Dedifferentiated amniotic fluid mesenchymal stem cell (primary cell): ENCODE measurements at regions not wholly inside any gene's neighbourhood (a gene's known extent, or its start where the extent isn't known, plus 50 kb on each side); places are given as distances from the start of the nearest gene placed in this dataset.
A peak's percentile ranks its signal among the peaks of the same experiment; 100 is the strongest.

Experiments used
- DNase-seq: peaks from one replicate; pipeline ENCODE4 v3.0.0-alpha.2; 2016; ENCODE audit errors: extremely low spot score

- DNase-seq = no peak
These were observed 278.7 kb downstream of the FOXO1 start for GRCh38 chr13:40387775-40388174.

DNA sequence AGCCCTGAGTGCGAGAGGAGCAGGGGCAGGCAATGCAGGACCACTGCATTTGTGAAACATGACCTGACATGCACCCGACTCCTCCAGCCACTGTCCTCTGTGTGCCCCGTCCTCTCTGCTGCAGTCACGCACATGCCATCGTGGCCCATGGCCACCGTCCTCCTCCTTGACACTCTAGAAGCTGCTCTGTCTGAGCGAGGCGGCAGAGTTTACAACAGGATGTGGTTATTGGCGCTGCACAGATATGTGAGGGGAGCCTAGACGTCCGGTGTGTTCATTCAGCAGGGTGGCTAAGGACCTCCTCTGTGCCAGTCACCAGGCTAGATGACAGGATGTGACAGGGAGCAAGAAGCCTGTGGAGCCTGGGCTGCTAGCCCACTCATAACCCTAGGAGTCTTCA, 277.8 kb downstream of the FOXO1 start:
- no peak for DNase-seq

GRCh38 chr13:40389081-40389641, 277.3 kb downstream of the FOXO1 start:
- no peak for DNase-seq

DNA sequence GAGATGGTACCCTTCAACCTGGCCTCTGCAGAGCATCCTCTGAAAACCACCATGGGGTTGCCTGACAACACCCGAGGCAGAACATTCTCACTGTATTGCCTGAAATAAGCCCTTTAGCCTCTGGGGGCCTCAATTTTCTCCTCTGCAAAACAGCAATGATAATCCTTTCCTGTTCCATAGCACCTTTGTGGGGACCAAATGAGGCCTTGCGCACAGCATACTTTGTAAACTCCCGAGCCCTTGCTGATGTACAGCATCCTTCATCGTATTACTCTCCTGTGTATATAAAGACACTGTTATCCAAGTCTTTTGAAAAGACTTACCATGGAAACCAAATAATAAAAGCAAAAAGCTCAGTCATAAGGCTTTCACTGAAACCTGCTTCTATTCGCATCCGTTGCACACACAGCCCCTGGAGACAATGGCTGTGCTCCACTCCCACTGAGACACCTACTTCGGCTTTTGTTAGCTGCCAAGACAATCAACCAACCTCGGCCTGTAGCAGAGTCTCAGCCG, 276.0 kb downstream of the FOXO1 start:
- no peak for DNase-seq

DNA sequence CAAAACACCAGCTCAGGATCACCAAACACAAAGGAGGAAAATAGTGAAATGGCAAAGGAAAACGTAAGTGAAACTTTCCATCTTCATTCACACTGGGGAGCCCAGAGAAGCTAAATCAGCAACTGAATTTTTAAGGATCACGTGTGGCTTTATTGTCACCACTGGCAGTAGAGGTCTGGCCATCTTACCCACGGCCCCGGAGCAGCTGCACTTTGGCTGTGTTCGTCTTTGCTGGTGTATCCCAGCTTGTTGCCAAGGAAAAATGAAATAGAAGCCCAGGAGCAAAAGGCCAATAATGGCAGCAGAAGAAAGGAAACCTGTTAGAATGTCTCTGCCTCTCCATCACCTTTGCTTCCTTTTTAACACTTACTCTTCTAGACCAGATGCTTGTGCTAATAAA, 274.7 kb downstream of the FOXO1 start:
- DNase-seq = no peak

GRCh38 chr13:40394304-40394985, 272.0 kb downstream of the FOXO1 start:
- DNase-seq = no peak

- no peak for DNase-seq
These were observed 268.4 kb downstream of the FOXO1 start for GRCh38 chr13:40398065-40398464.

DNA sequence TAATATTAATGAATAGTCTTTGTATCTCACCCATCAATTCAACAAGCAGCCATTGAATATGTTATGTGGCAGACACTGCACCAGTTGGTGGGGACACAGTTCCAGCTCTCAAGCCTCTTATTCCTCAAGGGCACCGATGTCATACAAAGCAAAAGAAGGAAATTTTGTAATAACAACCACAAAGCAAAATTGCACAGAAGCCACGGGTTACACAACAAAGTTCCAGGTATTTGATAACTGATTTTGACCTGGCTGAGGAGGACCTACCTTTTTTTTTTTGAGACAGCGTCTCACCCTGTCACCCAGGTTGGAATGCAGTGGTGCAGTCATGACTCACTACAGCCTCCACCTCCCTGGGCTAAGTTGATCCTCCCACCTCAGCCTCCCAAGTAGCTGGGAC, 266.7 kb downstream of the FOXO1 start:
- DNase-seq = no peak

- peak; percentile 44 for DNase-seq
These were observed 264.3 kb downstream of the FOXO1 start for GRCh38 chr13:40401911-40402776.

DNA sequence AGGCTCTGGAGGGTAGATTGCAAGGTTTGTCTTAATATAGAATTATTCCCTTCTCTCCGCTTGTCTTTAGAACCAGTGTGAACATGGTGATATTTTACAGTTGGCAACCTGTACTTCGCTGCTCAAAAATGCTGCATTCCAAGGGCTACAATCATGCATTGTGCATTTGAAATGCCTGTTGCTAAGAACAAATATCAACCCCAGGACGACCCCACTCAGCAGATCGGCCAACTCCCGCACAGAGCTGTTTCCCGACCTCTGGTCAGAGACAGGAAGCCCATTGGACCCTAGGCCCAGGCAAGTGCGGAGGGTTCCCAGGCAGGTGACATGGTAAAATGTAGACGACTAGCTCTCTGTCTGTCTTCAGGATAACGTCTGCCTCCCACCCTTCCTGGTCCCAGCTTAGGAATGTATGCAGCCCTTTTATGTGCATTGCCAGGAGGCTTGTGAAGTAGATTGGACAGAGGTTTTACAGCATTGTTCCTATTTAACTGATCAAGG, 263.5 kb downstream of the FOXO1 start:
- no peak for DNase-seq

- no peak for DNase-seq
These were observed 262.8 kb downstream of the FOXO1 start for GRCh38 chr13:40403509-40404241.

- DNase-seq = no peak
These were observed 262.0 kb downstream of the FOXO1 start for GRCh38 chr13:40404407-40404806.

DNA sequence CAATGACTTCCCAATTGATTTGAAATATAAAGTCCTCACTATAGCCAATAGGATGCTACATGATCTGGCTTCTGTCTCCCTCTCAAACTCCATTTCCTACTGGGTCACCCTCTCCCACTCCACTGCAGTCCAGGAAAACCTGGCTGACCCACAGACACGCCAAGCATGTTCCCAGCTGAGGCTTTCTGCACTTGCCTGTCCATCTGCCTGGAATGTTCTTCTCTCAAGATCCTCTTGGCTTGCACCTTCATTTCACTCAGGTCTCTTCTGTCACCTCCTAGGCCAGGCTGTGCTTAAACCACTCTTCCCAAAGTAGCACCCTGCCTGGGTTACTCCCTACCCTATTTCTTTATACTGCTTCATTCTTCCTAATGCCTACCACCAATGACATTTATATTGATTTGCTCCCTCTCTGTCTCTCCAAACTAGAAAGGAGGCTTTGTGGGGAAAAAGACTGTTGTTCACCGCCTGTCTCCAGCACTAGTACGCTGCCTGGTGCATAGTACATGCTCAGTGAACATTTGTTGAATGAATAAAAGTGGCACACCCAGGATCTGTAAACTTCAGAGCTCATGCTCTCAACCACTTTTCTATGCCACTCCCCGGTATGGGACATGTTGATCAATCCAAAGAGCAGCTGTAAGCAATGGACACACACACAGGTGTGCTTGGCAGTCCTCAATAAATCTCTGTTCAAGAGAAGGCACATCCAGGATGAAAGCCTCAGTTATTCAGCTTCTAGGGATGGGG, 261.3 kb downstream of the FOXO1 start:
- DNase-seq = no peak

GRCh38 chr13:40406405-40407120, 259.9 kb downstream of the FOXO1 start:
- no peak for DNase-seq

DNA sequence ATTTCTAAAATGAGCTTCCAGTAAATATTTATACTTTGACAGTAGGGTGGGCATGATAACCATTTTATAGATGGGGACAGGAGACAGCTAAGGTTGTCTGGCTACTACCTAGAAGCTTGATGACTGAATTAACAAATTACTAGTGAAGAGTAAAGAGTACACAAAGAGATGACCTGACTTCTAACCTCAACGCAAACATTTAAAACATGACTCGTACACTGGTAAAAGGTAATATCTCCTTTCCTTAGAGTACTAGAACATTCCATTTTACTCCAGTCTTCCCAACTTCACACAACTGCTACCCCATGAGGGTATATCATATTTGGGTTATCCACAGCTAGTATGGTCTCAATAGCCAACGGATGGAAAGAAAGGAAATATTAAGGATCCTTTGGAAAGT, 258.9 kb downstream of the FOXO1 start:
- no peak for DNase-seq

GRCh38 chr13:40408602-40409001, 257.8 kb downstream of the FOXO1 start:
- no peak for DNase-seq

GRCh38 chr13:40409278-40409677, 257.2 kb downstream of the FOXO1 start:
- no peak for DNase-seq

DNA sequence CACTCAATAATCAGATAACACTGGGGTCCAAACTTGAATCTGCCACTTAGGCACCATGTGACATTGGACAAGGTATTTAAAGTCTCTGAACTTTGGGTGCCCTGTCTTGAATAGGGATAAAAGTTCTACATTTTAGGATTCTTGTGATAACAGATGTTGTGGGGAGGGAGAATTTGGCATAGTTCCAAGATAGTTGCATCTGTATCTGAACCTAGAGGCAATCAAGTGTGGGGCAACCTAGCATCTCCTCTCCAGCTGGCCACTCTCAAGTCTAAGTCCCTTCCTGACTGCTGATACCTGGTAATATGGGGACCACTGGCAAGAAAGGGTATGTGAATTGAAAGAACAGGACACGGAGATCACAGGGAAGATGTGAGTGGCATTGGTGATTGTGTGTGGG, 256.1 kb downstream of the FOXO1 start:
- no peak for DNase-seq

DNA sequence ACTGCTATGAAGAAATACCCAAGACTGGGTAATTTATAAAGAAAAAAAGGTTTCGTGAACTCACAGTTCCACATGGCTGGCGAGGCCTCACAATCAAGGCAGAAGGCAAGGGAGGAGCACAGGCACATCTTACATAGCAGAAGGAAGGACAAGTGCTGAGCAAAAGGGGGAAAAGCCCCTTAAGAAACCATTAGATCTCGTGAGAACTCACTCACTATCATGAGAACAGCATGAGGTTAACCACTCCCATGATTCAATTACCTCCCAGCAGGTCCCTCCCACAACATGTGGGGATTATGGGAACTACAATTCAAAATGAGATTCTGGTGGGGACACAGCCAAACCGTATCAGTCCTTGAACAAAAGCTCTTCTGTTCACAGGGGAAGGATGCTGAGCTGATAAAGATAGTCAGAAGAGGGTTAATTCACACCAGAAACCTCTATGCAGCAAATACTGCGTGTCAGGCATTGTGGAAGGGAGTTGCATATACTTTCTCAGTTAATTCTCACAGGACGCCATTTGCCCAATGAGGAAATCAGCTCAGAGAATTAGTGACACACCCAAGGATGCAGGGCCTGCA, 246.2 kb downstream of the FOXO1 start:
- DNase-seq = no peak

GRCh38 chr13:40422588-40423235, 243.7 kb downstream of the FOXO1 start:
- DNase-seq = no peak
